HFFc6 (cell line): ENCODE measurements at regions not wholly inside any gene's neighbourhood (a gene's known extent, or its start where the extent isn't known, plus 50 kb on each side); places are given as distances from the start of the nearest gene placed in this dataset.

ENCODE experiments used
- DNase-seq: peaks from one replicate; pipeline ENCODE4 v3.0.0-alpha.2; 2018
- H3K27ac Mint-ChIP-seq: 2 replicates; pipeline ENCODE4 v1.8.0; 2020; ENCODE audit warnings: mild to moderate bottlenecking, mixed read lengths
- H3K27me3 Mint-ChIP-seq: 2 replicates; pipeline ENCODE4 v1.8.0; 2021; ENCODE audit warnings: mild to moderate bottlenecking, moderate library complexity, mixed read lengths; ENCODE audit not compliant: insufficient read depth
- H3K36me3 Mint-ChIP-seq: 2 replicates; pipeline ENCODE4 v1.8.0; 2021; ENCODE audit warnings: low read depth, mixed read lengths
- H3K4me1 Mint-ChIP-seq: 2 replicates; pipeline ENCODE4 v1.8.0; 2020; ENCODE audit warnings: low read depth, mixed read lengths
- H3K4me3 Mint-ChIP-seq: 2 replicates; pipeline ENCODE4 v1.8.0; 2020; ENCODE audit warnings: mild to moderate bottlenecking, moderate library complexity, mixed read lengths
- H3K9me3 Mint-ChIP-seq: 2 replicates; pipeline ENCODE4 v1.8.0; 2020; ENCODE audit warnings: mild to moderate bottlenecking, mixed read lengths
- CTCF ChIP-seq: fragments of 200-600 bp; sonication (generic); IDR thresholded peaks from 2 replicates; pipeline ENCODE4 v1.5.0; 2021; ENCODE audit warnings: antibody characterized with exemption, mild to moderate bottlenecking

DNA sequence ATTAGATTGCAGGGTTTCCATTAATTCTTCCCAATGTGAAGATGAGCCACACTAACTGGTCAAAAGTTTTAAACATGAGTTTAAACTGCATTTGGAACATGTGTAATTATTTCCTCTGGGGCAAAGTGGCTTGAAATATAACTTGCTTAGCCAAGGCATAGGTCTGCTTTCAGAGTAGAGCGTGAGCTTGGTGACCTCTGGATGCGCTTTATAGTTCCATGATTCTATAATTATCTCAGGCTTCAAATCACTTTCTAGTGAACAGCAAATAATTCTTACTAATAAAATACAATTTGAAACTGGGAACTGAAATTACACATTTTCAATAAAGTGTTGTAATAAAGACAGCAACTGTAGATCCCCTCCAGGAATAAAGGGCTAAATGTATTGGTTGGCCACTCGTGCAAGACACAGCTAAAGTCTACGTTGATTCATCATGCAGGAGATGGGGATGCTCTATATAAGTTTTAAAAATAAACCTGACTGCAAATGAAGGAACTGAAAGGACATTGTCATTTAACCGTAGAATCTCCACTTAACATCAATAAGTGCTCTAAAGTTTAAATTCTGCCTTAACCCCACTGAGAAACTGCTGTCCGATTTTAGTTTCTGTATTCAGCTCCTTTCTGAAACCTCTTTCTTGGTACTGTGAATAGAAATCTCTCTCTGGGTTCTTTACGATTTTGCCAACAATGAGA is 460.0 kb downstream of the PSAT1 start:
- no peak overlapping the region for H3K4me3 Mint-ChIP-seq
- peaks cover 3% of the 10 kb centered on the region; the same call in 1 of the 2 replicates for H3K9me3 Mint-ChIP-seq
- no peak for TF ChIP-seq CTCF
- 0 out of 2 replicates have a peak, but pooled peaks cover 8% of the 10 kb centered on the region for H3K36me3 Mint-ChIP-seq
- no peak overlapping the region for H3K27ac Mint-ChIP-seq
- DNase-seq, result no peak
- H3K27me3 Mint-ChIP-seq, result no peaks in the 10 kb centered on the region
- H3K4me1 Mint-ChIP-seq, result no peaks in the 10 kb centered on the region; the same call in 1 of the 2 replicates

DNA sequence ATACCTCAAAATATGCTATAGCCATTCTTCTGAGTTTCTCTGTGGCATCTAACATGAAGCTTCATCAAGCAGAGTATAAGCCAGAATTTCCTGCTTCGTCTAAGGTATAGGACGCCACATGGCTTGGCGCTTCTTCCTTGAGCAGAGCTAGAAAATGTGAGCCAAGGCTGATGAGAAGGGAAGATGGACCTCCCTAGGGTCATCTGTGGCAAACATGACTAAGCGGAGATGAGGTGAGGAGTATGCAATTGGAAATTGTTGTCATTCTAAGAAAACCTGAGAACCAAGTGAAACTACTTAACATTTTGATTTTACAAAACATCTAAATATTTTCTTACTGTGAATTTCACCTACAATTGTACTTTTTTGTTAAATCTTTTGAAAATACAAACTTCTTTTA is 466.5 kb downstream of the PSAT1 start:
- TF ChIP-seq CTCF, result no peak
- no peaks in the 10 kb centered on the region for H3K36me3 Mint-ChIP-seq
- H3K9me3 Mint-ChIP-seq, result no peaks in the 10 kb centered on the region
- no peak for DNase-seq
- H3K4me3 Mint-ChIP-seq, result no peak overlapping the region
- no peaks in the 10 kb centered on the region for H3K27me3 Mint-ChIP-seq
- H3K4me1 Mint-ChIP-seq, result no peaks in the 10 kb centered on the region
- H3K27ac Mint-ChIP-seq, result no peak overlapping the region

DNA sequence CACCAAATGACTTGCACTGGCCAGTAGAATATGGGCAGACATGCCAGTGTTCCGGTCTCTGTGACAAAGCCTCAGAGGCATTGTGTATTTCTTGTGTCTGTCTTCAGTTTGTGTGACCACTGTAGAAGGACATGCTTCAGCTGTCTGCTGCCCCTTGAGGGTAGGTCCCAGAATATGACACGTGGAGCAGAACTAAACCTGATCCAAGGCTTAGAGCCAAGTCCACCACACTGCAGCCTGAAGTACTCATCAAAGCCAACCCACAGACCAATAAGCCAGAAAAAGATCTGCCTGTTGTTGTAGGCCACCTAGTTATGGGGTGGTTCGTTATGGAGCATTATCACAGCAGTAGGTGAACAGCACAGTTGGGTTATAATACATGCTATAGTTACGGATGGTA is 468.9 kb downstream of the PSAT1 start:
- H3K27me3 Mint-ChIP-seq, result no peaks in the 10 kb centered on the region
- TF ChIP-seq CTCF, result no peak
- no peak overlapping the region for H3K4me3 Mint-ChIP-seq
- no peaks in the 10 kb centered on the region for H3K9me3 Mint-ChIP-seq
- no peak overlapping the region for H3K27ac Mint-ChIP-seq
- no peak for DNase-seq
- no peaks in the 10 kb centered on the region for H3K36me3 Mint-ChIP-seq
- H3K4me1 Mint-ChIP-seq, result peaks cover 13% of the 10 kb centered on the region

DNA sequence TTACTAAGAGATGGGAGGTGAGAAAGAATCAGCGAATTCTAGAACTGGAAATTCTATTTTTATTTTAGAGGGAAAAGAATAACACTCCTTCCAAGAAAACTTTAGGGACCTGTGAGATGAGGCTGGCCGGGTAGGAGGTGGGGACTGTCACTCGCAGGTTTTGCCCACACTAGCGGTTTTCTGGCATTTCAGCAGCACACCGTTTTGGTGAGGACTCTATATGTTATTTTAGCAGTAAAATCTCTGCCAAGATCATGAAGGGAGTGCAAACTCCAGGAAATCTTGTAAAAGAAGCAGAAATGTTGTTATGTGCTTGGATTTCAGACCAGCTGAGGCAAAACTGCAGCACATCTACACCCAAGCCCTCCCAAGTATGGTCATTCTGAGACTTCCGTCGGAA is 470.6 kb downstream of the PSAT1 start:
- H3K4me3 Mint-ChIP-seq, result no peak overlapping the region
- DNase-seq, result no peak
- H3K27ac Mint-ChIP-seq, result no peak overlapping the region
- H3K9me3 Mint-ChIP-seq, result no peaks in the 10 kb centered on the region
- H3K36me3 Mint-ChIP-seq, result no peaks in the 10 kb centered on the region
- H3K27me3 Mint-ChIP-seq, result no peaks in the 10 kb centered on the region
- peaks cover 13% of the 10 kb centered on the region for H3K4me1 Mint-ChIP-seq
- no peak for TF ChIP-seq CTCF

DNA sequence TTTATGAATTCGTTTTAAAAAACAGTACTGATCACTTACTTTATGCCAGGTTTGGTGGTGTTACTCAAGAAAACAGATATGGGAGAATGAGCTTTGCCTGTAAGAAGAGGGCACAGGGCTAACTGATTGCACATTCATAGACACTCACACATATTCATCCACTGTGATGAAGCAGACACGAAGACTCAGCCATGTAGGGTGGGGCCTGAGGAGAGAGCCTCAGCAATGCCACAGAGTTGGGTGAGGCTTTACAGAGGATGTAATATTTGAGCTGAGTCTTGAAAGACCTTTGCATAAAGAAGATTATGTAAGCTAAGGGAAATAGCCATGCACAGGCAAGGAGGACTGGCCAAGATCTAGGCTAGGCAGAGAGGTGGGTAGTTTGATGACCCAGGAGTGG is 472.8 kb downstream of the PSAT1 start:
- TF ChIP-seq CTCF, result no peak
- peak; percentile 22 for DNase-seq

More for the DNA sequence above, 472.8 kb downstream of the PSAT1 start:
- H3K27ac Mint-ChIP-seq, result peak overlapping the region; percentile 7
- peak overlapping the region; percentile 5; the same call in 1 of the 2 replicates for H3K4me3 Mint-ChIP-seq
- H3K27me3 Mint-ChIP-seq, result no peaks in the 10 kb centered on the region
- peaks cover 22% of the 10 kb centered on the region for H3K4me1 Mint-ChIP-seq
- no peaks in the 10 kb centered on the region for H3K9me3 Mint-ChIP-seq
- H3K36me3 Mint-ChIP-seq, result no peaks in the 10 kb centered on the region
